ENCODE measurements at regions not wholly inside any gene's neighbourhood (a gene's known extent, or its start where the extent isn't known, plus 50 kb on each side); places are given as distances from the start of the nearest gene placed in this dataset.

DNA sequence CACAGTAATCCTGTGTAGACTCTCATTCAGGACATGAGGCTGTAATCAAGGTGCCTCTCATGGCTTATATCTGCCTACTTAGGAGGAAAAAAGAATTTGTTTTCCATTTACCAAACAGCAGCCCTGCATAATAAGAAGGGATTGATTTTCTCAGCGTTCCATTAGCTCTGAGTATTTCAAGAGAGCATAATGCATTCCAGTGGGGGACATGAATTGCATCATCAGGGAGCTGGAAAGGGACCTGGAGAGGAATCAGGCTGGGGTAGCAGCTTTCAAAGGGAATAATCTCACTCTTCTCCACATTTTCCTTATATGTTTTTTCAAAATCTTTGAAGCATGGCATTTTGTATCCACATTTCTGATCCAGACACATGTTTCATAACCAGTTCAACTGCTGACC, 150.6 kb upstream of the ANKRD28 start:
- Histone ChIP-seq H3K4me2 (no peak overlapping the region), H3K27me3 (ENCODE audit: insufficient read depth) (no peaks in the 10 kb centered on the region), H3K4me1 (ENCODE audit: insufficient read depth) (no peaks in the 10 kb centered on the region; the same call in 1 of the 2 replicates), H3K4me3 (no peak overlapping the region), H4K20me1 (replicated peaks; ENCODE audit: insufficient read depth) (no peaks in the 10 kb centered on the region), H2AFZ (no peak overlapping the region), H3F3A (replicated peaks; ENCODE audit: low read depth) (no peaks in the 10 kb centered on the region), H3K79me2 (replicated peaks; ENCODE audit: insufficient read depth) (no peaks in the 10 kb centered on the region), H3K27ac (ENCODE audit: low read depth) (no peak overlapping the region), H3K9me2 (ENCODE audit: insufficient read depth) (peaks cover 8% of the 10 kb centered on the region; the same call in 1 of the 2 replicates), H3K36me3 (ENCODE audit: insufficient read depth) (no peaks in the 10 kb centered on the region)
- DNase-seq (ENCODE audit: low spot score), result no peak
- TF ChIP-seq JUNB (IDR thresholded peaks at IDR 0.05; ENCODE audit: unreplicated experiment), result no peak
- no peak for TF ChIP-seq EZH2 (IDR thresholded peaks at IDR 0.05; ENCODE audit: low read depth, unreplicated experiment)
- TF ChIP-seq ZNF331 (CRISPR knock-in tag; IDR thresholded peaks at IDR 0.05; ENCODE audit: low read depth), result no peak
- no peak for TF ChIP-seq CREB1 (CRISPR knock-in tag; IDR thresholded peaks at IDR 0.05; ENCODE audit: low read depth)
- no peak for TF ChIP-seq EZH2phosphoT487 (IDR thresholded peaks at IDR 0.05; ENCODE audit: unreplicated experiment)
- TF ChIP-seq POLR2AphosphoS5 (IDR thresholded peaks at IDR 0.05; ENCODE audit: low read depth), result no peak
- TF ChIP-seq, protein P1, sequence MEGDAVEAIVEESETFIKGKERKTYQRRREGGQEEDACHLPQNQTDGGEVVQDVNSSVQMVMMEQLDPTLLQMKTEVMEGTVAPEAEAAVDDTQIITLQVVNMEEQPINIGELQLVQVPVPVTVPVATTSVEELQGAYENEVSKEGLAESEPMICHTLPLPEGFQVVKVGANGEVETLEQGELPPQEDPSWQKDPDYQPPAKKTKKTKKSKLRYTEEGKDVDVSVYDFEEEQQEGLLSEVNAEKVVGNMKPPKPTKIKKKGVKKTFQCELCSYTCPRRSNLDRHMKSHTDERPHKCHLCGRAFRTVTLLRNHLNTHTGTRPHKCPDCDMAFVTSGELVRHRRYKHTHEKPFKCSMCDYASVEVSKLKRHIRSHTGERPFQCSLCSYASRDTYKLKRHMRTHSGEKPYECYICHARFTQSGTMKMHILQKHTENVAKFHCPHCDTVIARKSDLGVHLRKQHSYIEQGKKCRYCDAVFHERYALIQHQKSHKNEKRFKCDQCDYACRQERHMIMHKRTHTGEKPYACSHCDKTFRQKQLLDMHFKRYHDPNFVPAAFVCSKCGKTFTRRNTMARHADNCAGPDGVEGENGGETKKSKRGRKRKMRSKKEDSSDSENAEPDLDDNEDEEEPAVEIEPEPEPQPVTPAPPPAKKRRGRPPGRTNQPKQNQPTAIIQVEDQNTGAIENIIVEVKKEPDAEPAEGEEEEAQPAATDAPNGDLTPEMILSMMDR (conservative IDR thresholded peaks at IDR 0.05; ENCODE audit: low read depth in 2 of 2), result no peak
- TF ChIP-seq STAT1 (IDR thresholded peaks at IDR 0.05; ENCODE audit: unreplicated experiment), result no peak
- TF ChIP-seq ETS1 (IDR thresholded peaks at IDR 0.05), result no peak
- no peak for TF ChIP-seq NANOG (IDR thresholded peaks at IDR 0.05; ENCODE audit: borderline replicate concordance)
- no peak for TF ChIP-seq ZNF462 (CRISPR knock-in tag; IDR thresholded peaks at IDR 0.05)
- TF ChIP-seq ZNF114 (CRISPR knock-in tag; IDR thresholded peaks at IDR 0.05), result no peak
- TF ChIP-seq REST (IDR thresholded peaks at IDR 0.05; ENCODE audit: unreplicated experiment), result no peak
- Mint-ChIP-seq H3K9me3 (no peaks in the 10 kb centered on the region), H3K36me3 (ENCODE audit: low read depth) (no peaks in the 10 kb centered on the region), H3K4me3 (no peak overlapping the region), H3K27ac (no peak overlapping the region), H3K4me1 (peaks cover 2% of the 10 kb centered on the region; the same call in 1 of the 3 replicates), H3K27me3 (ENCODE audit: insufficient read depth, low read depth, poor library complexity) (peaks cover 2% of the 10 kb centered on the region)
- ATAC-seq, result no peak
